ENCODE measurements at regions not wholly inside any gene's neighbourhood (a gene's known extent, or its start where the extent isn't known, plus 50 kb on each side); places are given as distances from the start of the nearest gene placed in this dataset.

GRCh38 chr2:12498286-12498685, 218.4 kb upstream of the TRIB2 start:
- intact Hi-C loops (cut with micrococcal nuclease), result no loop called here
- CTCF ChIA-PET, result no interaction called here
- H3K27ac Mint-ChIP-seq, result no peak overlapping the region

GRCh38 chr2:12498704-12499103, 218.0 kb upstream of the TRIB2 start:
- DNase-seq, result no peak
- ChIA-PET CTCF (no interaction called here), POLR2A (no interaction called here)
- ATAC-seq (ENCODE audit: low read depth), result no peak
- H3K27me3 Mint-ChIP-seq, result no peaks in the 10 kb centered on the region
- no peak for TF ChIP-seq CTCF (IDR thresholded peaks at IDR 0.05)
- no peaks in the 10 kb centered on the region for H3K9me3 Mint-ChIP-seq
- no peaks in the 10 kb centered on the region for H3K36me3 Mint-ChIP-seq (ENCODE audit: low read depth)
- intact Hi-C loops (cut with micrococcal nuclease), result no loop called here
- no peak overlapping the region for H3K27ac Mint-ChIP-seq
- no peak overlapping the region for H3K4me3 Mint-ChIP-seq
- peaks cover 70% of the 10 kb centered on the region for H3K4me1 Mint-ChIP-seq

More at GRCh38 chr2:12498286-12498685, 218.4 kb upstream of the TRIB2 start:
- ATAC-seq (ENCODE audit: low read depth), result no peak
- no peaks in the 10 kb centered on the region for H3K27me3 Mint-ChIP-seq
- no peaks in the 10 kb centered on the region for H3K36me3 Mint-ChIP-seq (ENCODE audit: low read depth)
- peaks cover 70% of the 10 kb centered on the region for H3K4me1 Mint-ChIP-seq
- no peaks in the 10 kb centered on the region for H3K9me3 Mint-ChIP-seq
- no peak overlapping the region for H3K4me3 Mint-ChIP-seq
- no peak for TF ChIP-seq CTCF (IDR thresholded peaks at IDR 0.05)
- no peak for DNase-seq
- POLR2A ChIA-PET, result no interaction called here

- H3K4me1 Mint-ChIP-seq, result peaks cover 72% of the 10 kb centered on the region
- TF ChIP-seq CTCF (IDR thresholded peaks at IDR 0.05), result no peak
- ATAC-seq (ENCODE audit: low read depth) (no peak), DNase-seq (no peak)
- H3K9me3 Mint-ChIP-seq, result no peaks in the 10 kb centered on the region
- no peaks in the 10 kb centered on the region for H3K36me3 Mint-ChIP-seq (ENCODE audit: low read depth)
- POLR2A ChIA-PET, result interaction anchor here (0.7 to 1.4 kb wide), 3 partner anchors 47 to 214 kb away, joined by 4 to 9 read pairs (median 6); no protein-coding TSS in a partner anchor
- peak overlapping the region; percentile 30 for H3K27ac Mint-ChIP-seq
- intact Hi-C loops (cut with micrococcal nuclease), result loop anchor here (5.0 kb wide), 2 partner anchors 116 to 216 kb away; partner anchors contain the start of gene TRIB2
- H3K4me3 Mint-ChIP-seq, result peak overlapping the region; percentile 67
- H3K27me3 Mint-ChIP-seq, result peaks cover 5% of the 10 kb centered on the region
- CTCF ChIA-PET, result interaction anchor here (0.6 to 1.8 kb wide), 3 partner anchors 49 to 430 kb away, joined by 3 to 8 read pairs (median 4); partner anchors contain the start of gene TRIB2
These were observed 215.8 kb upstream of the TRIB2 start for GRCh38 chr2:12500899-12501298.

- no peaks in the 10 kb centered on the region for H3K9me3 Mint-ChIP-seq
- ChIA-PET POLR2A (interaction anchor here (0.7 to 1.4 kb wide), 3 partner anchors 46 to 214 kb away, joined by 4 to 9 read pairs (median 6); no protein-coding TSS in a partner anchor), CTCF (interaction anchor here (1.1 to 1.8 kb wide), 3 partner anchors 13 to 429 kb away, joined by 3 to 8 read pairs (median 3); partner anchors contain the start of gene TRIB2)
- DNase-seq (peak; percentile 33), ATAC-seq (ENCODE audit: low read depth) (peak; percentile 90)
- TF ChIP-seq CTCF (IDR thresholded peaks at IDR 0.05), result no peak
- intact Hi-C loops (cut with micrococcal nuclease), result loop anchor here (5.0 kb wide), 2 partner anchors 116 to 216 kb away; partner anchors contain the start of gene TRIB2
- H3K4me1 Mint-ChIP-seq, result peaks cover 72% of the 10 kb centered on the region
- peak overlapping the region; percentile 67 for H3K4me3 Mint-ChIP-seq
- no peaks in the 10 kb centered on the region for H3K36me3 Mint-ChIP-seq (ENCODE audit: low read depth)
- peaks cover 6% of the 10 kb centered on the region for H3K27me3 Mint-ChIP-seq
- H3K27ac Mint-ChIP-seq, result peak overlapping the region; percentile 75
These were observed 215.1 kb upstream of the TRIB2 start for GRCh38 chr2:12501469-12502158.

- ATAC-seq (ENCODE audit: low read depth), result no peak
- ChIA-PET POLR2A (no interaction called here), CTCF (interaction anchor here (1.1 kb wide), 1 partner anchor 14 kb away, joined by 3 read pairs; no protein-coding TSS in a partner anchor)
- no peak for DNase-seq
- Mint-ChIP-seq H3K9me3 (no peaks in the 10 kb centered on the region), H3K36me3 (ENCODE audit: low read depth) (no peaks in the 10 kb centered on the region), H3K4me1 (peaks cover 80% of the 10 kb centered on the region), H3K27me3 (peaks cover 13% of the 10 kb centered on the region), H3K27ac (peak overlapping the region; percentile 68), H3K4me3 (peak overlapping the region; percentile 38)
- TF ChIP-seq CTCF (IDR thresholded peaks at IDR 0.05), result no peak
- intact Hi-C loops (cut with micrococcal nuclease), result loop anchor here (5.0 kb wide), 2 partner anchors 115 to 215 kb away; partner anchors contain the start of gene TRIB2
These were observed 214.0 kb upstream of the TRIB2 start for GRCh38 chr2:12502759-12503158.
